HG03565 (cell line): ENCODE measurements at regions not wholly inside any gene's neighbourhood (a gene's known extent, or its start where the extent isn't known, plus 50 kb on each side); places are given as distances from the start of the nearest gene placed in this dataset.
"Not testable (repeated sequence)": the region's sequence is repeated elsewhere in the genome, so short reads cannot be mapped to it uniquely, and the experiment has no call there.

Source experiments
- ATAC-seq: cut with Tn5 transposase; IDR thresholded peaks from one replicate; pipeline ENCODE4 v1.9.1; 2021; ENCODE audit warnings: mild to moderate bottlenecking, moderate library complexity; ENCODE audit not compliant: unreplicated experiment

DNA sequence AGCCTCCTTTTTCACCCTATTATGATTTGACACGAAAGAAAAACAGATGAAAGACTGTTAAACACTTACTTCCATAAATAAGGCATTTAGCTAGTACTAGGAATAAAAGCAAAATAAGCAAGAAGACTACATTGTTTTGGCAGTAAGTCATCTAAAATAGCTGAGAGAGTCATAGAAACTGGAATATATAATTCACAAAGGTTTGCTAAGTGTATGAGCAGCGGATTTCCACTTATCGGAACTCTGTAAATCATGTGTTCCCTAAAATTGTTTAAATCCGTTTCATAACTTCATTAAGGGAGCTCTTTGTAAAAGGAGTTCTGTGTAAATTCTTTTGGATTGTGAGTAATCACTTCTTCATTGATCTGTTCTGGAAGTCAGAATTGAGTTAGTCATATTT is 202.5 kb upstream of the CBLB start:
- ATAC-seq, result no peak

GRCh38 chr3:106072596-106072995 is 203.8 kb upstream of the CBLB start:
- ATAC-seq, result not testable (repeated sequence)

GRCh38 chr3:106073806-106074205 is 205.0 kb upstream of the CBLB start:
- not testable (repeated sequence) for ATAC-seq

- not testable (repeated sequence) for ATAC-seq
Measured at GRCh38 chr3:106075731-106076130, 206.9 kb upstream of the CBLB start.

GRCh38 chr3:106078635-106079034 is 209.8 kb upstream of the CBLB start:
- no peak for ATAC-seq

DNA sequence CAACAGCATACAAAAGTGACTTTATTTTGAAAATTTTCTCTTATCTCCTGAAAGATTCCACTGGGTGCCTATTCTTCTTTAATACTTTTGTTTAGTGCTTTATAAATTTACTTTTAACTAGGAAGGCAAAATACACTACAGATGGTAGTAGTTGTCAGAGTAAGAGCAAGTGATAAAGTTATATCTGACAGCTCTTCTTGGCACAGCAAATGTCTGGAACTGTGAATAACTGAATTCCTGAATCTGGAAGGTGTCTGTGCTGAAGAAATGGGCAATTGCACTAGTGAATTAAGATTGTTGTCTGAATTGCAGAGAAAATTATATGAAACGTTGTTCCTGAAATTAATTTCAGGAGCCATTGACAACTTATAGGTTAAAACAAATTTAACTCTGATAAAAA is 213.8 kb upstream of the CBLB start:
- no peak for ATAC-seq

- peak; percentile 49 for ATAC-seq
Measured at GRCh38 chr3:106083207-106083606, 214.4 kb upstream of the CBLB start.

DNA sequence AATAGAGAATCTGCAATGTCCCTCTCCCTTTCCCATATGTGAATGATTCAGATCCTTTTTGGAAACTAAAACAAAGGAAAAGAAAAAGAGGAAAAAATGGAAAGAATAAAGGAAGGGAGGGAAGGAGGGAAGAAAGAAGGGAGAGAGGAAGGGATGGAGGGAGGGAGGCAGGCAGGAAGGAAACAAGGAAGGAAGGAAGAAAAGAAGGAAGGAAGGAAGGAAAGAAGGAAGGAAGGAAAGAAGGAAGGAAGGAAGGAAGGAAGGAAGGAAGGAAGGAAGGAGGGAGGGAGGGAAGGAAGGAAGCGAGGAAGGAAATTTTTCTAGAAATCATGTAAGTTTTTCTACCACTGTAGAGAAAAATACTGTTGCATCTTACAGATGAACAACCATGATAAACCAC is 215.0 kb upstream of the CBLB start:
- no peak for ATAC-seq

DNA sequence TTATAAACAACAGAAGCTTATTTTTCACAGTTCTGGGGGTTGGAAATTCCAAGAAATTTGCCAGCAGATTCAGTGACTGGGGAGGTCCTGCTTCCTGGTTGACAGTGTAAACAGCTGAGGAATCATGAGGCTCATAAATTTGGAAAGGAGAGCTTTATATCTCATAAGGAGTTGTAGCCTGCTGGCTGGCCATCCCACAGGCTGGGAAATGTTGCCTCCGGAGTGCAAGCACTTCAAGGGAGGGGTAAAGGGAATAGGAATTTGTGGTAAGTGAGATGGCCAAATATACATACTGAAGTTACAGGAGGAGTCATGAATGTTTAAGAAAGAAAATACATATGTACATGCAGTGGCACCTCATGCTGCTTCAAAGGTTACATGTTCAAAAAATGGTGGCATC is 217.2 kb upstream of the CBLB start:
- ATAC-seq, result no peak

DNA sequence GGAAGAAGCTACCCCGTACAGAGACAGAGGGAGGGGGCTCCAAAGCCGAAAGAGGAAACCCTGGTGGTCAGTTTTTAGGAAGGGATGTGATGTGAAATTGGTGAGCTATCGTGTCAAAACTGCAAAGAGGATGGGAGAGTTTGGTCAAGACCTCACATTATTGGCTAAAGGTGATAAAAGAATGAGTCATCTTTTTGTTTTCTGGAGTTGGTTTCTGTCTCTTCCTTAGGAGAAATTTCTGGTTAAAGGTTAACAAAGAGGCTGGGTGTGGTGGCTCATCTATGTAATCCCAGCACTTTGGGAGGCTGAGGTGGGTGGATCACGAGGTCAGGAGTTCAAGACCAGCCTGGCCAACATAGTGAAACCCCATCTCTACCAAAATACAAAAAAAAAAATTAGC is 217.8 kb upstream of the CBLB start:
- ATAC-seq, result no peak

- ATAC-seq, result no peak
Measured at GRCh38 chr3:106088304-106088703, 219.5 kb upstream of the CBLB start.

DNA sequence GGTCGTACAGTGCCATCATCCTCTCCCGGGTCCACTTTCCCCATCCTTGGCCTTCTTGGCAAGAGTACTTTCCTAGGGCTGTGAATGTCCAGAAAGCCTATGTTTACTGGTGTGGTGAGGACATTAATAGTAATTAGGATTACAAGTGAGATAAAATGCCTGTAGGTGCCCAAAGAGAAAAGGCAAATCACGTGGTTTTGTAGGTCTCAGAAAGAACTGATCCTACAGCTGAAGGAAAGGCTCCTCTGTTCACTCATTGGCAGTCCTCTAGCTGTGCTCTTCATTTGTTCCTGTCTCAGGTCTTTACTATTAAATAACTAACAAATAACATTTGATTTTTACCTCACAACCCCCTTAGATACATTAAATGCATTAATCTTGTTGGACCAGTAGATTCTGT is 220.1 kb upstream of the CBLB start:
- no peak for ATAC-seq

- ATAC-seq, result no peak
Measured at GRCh38 chr3:106089806-106090205, 221.0 kb upstream of the CBLB start.

GRCh38 chr3:106092792-106093191 is 224.0 kb upstream of the CBLB start:
- no peak for ATAC-seq

DNA sequence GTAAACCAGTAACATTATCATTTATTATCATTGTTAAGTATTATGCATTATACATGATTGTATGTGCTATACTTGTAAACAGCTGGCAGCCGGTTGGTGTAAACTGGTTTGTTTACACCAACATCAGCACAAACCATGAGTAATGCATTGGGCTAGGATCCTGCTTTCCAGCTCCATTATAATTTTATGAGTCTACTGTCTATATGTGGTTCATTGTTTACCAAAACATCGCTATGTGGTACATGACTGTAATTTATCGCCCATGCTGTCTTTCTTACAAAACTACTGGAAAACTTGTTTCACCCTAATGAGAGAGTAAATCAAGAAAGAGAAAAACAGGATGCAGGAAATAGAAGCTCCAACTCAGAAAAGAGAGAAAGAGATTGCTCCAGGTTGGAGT is 224.8 kb upstream of the CBLB start:
- no peak for ATAC-seq

- no peak for ATAC-seq
Measured at GRCh38 chr3:106097817-106098435, 229.1 kb upstream of the CBLB start.

DNA sequence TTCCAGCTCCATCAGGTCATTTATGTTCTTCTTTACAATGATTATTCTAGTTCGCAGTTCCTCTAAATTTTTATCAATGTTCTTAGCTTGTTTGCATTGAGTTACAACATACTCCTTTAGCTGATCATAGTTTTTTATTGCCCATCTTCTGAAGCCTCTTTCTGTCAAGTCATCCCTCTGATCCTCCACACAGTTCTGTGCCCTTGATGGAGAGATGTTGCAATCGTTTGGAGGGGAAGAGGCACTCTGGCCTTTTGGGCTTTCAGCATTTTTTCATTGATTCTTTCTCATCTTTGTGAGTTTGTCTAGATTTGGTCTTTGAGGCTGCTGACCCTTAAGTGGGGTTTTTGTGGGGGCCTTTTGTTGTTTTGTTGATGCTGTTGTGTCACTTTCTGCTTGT is 234.6 kb upstream of the CBLB start:
- no peak for ATAC-seq

- no peak for ATAC-seq
Measured at GRCh38 chr3:106104078-106104477, 235.3 kb upstream of the CBLB start.

DNA sequence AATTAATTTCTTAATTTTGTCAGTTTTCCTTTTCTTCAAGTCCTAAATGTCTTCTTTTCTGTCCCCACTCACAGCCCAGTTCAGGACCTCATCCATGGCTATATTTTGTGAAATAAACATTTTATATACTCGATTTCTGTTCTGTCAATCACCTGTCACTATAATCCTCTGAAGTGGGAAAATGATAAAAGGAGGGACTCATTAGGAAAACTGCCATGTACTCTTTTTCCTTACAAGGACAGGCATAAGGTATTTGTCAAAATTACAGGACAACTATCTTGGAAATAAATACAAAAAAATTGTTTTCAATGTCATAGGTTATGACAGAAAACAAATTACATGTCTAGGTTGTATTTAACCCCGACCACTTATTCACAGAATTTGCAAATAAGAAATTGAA is 240.1 kb upstream of the CBLB start:
- no peak for ATAC-seq

- not testable (repeated sequence) for ATAC-seq
Measured at GRCh38 chr3:106112561-106112960, 243.7 kb upstream of the CBLB start.

- no peak for ATAC-seq
Measured at GRCh38 chr3:106113747-106114146, 244.9 kb upstream of the CBLB start.

DNA sequence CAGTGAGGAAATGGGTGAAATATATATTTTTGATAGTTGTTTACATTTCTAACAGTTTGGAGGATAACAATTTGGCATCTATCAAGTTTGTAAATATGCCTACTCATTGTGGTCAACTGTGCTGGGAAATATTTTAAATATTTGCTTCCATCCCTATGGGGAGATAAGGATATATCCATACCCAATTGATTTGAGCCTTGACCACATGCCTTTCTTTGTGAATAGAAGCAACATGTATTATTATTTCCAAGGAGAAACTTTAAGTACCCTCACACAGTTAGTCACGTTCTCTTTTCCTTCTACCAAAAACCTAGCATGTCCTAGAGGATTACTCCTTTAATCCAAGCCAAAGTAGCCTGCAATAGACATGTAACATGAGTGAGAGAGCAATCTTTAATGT is 245.4 kb upstream of the CBLB start:
- ATAC-seq, result no peak

- no peak for ATAC-seq
Measured at GRCh38 chr3:106114848-106115247, 246.0 kb upstream of the CBLB start.
